HCT116 (cell line): ENCODE measurements at regions not wholly inside any gene's neighbourhood (a gene's known extent, or its start where the extent isn't known, plus 50 kb on each side); places are given as distances from the start of the nearest gene placed in this dataset.

Experiments
- ATAC-seq: fragments of 200-7000 bp; cut with Tn5 transposase; 2 replicates; pipeline ENCODE4 v1.9.1; 2020; ENCODE audit warnings: mild to moderate bottlenecking, moderate library complexity
- BruUV-seq: library from RNA; stranded (reverse); fragments of 400-500 nt; replicated peaks from 2 replicates; lab custom pipeline; 2021; lab: Mats Ljungman, UMichigan
- CTCF ChIA-PET: fragments of 300-600 bp; sonication (Branson Sonifier 250); formaldehyde crosslinking; loops from one replicate; lab custom pipeline; 2021; ENCODE audit warnings: antibody characterized with exemption; lab: Charles Lee
- POLR2A ChIA-PET: fragments of 300-600, 350-600 bp; sonication (Branson Sonifier 250); formaldehyde crosslinking; loops from one replicate; lab custom pipeline; 2021; ENCODE audit warnings: antibody characterized with exemption; lab: Charles Lee
- RAD21 ChIA-PET, 2 experiments: fragments of 300-600 bp; sonication (Branson Sonifier 250); formaldehyde crosslinking; loops; one replicate each; lab custom pipeline; 2023; ENCODE audit warnings: low total read pairs in 2 of 2; ENCODE audit not compliant: uncharacterized antibody in 2 of 2, unreplicated experiment in 2 of 2, low non-redundant PET in 1 of 2; lab: Charles Lee
- DNase-seq: peaks from one replicate; pipeline ENCODE4 v3.0.0-alpha.2; 2010; ENCODE audit warnings: low read depth, low spot score
- H2AFZ ChIP-seq: fragments of 200-600 bp; shearing (Covaris generic), sonication (generic); 2 replicates; pipeline ENCODE4 v1.6.1; 2017; ENCODE audit warnings: low read depth, mixed run types, mixed read lengths, antibody characterized with exemption, low read length; ENCODE audit not compliant: poor library complexity, severe bottlenecking
- H3K27ac ChIP-seq: 2 replicates; pipeline ENCODE4 v1.5.1; 2012; ENCODE audit warnings: low read depth, low read length
- H3K27me3 ChIP-seq: fragments of 200-600 bp; sonication (generic); 2 replicates; pipeline ENCODE4 v1.6.1; 2016; ENCODE audit warnings: mixed run types, low read length, mixed read lengths; ENCODE audit not compliant: insufficient read depth
- H3K36me3 ChIP-seq, 2 experiments: fragments of 200-500 bp in 1 of 2; fragments of 200-600 bp in 1 of 2; sonication (Bioruptor generic) in 1 of 2; sonication (generic) in 1 of 2; 2 replicates each; pipeline versions ENCODE4 v1.5.1 to v1.6.1; 2014 to 2016; ENCODE audit warnings: low read length in 2 of 2, inconsistent platforms in 1 of 2, mixed read lengths in 1 of 2, mixed run types in 1 of 2; ENCODE audit not compliant: insufficient read depth in 2 of 2, control insufficient read depth in 1 of 2
- H3K4me1 ChIP-seq, 2 experiments: fragments of 200-600 bp in 1 of 2; sonication (generic) in 1 of 2; 2 replicates each; pipeline versions ENCODE4 v1.5.1 to v1.6.1; 2012 to 2017; ENCODE audit warnings: low read length in 2 of 2, inconsistent platforms in 1 of 2, mild to moderate bottlenecking in 1 of 2, mixed read lengths in 1 of 2, mixed run types in 1 of 2, moderate library complexity in 1 of 2; ENCODE audit not compliant: insufficient read depth in 2 of 2, control insufficient read depth in 1 of 2
- H3K4me2 ChIP-seq: fragments of 200-600 bp; sonication (generic); 2 replicates; pipeline ENCODE4 v1.6.1; 2017; ENCODE audit warnings: mixed run types, low read length, mixed read lengths
- H3K4me3 ChIP-seq, 2 experiments: fragments of 200-600 bp in 1 of 2; sonication (generic) in 1 of 2; replicated peaks in 1 of 2; 2 replicates each; pipeline ENCODE4 v1.5.1; 2011 to 2016; ENCODE audit warnings: low read length in 2 of 2, control low read depth in 1 of 2, low read depth in 1 of 2, mild to moderate bottlenecking in 1 of 2, mixed read lengths in 1 of 2, mixed run types in 1 of 2
- H3K79me2 ChIP-seq: fragments of 200-600 bp; sonication (generic); 2 replicates; pipeline ENCODE4 v1.6.1; 2017; ENCODE audit warnings: mild to moderate bottlenecking, mixed run types, low read length, moderate library complexity, mixed read lengths; ENCODE audit not compliant: insufficient read depth
- H3K9ac ChIP-seq: fragments of 200-600 bp; sonication (generic); 2 replicates; pipeline ENCODE4 v1.6.1; 2016; ENCODE audit warnings: low read length, mixed read lengths
- H3K9me2 ChIP-seq: fragments of 200-600 bp; sonication (generic), shearing (Covaris generic); 2 replicates; pipeline ENCODE4 v1.6.1; 2017; ENCODE audit warnings: mixed run types, mild to moderate bottlenecking, moderate library complexity; ENCODE audit not compliant: insufficient read depth
- H3K9me3 ChIP-seq, 2 experiments: fragments of 200-500 bp in 1 of 2; fragments of 200-600 bp in 1 of 2; sonication (Bioruptor generic) in 1 of 2; sonication (generic) in 1 of 2; 2 replicates each; pipeline ENCODE4 v1.6.1; 2014 to 2017; ENCODE audit warnings: low read length in 2 of 2, mixed read lengths in 2 of 2, inconsistent platforms in 1 of 2, low read depth in 1 of 2, mild to moderate bottlenecking in 1 of 2, mixed run types in 1 of 2, moderate library complexity in 1 of 2; ENCODE audit not compliant: control insufficient read depth in 1 of 2, insufficient read depth in 1 of 2
- H4K20me1 ChIP-seq: fragments of 200-600 bp; sonication (generic), shearing (Covaris generic); 2 replicates; pipeline ENCODE4 v1.6.1; 2017; ENCODE audit warnings: mixed run types, mild to moderate bottlenecking, moderate library complexity; ENCODE audit not compliant: insufficient read depth
- CEBPB ChIP-seq: IDR thresholded peaks from 2 replicates; pipeline ENCODE4 v1.6.1; 2012; ENCODE audit warnings: low read depth
- EGR1 ChIP-seq: IDR thresholded peaks from 2 replicates; pipeline ENCODE4 v1.6.1; 2012; ENCODE audit warnings: low read depth
- ELF1 ChIP-seq: IDR thresholded peaks from 2 replicates; pipeline ENCODE4 v1.6.1; 2012; ENCODE audit warnings: low read depth, borderline replicate concordance
- EZH2phosphoT487 ChIP-seq: fragments of 200-600 bp; IDR thresholded peaks from 2 replicates; pipeline ENCODE4 v1.6.1; 2018; ENCODE audit warnings: antibody characterized with exemption, borderline replicate concordance
- FOSL1 ChIP-seq: IDR thresholded peaks from 2 replicates; pipeline ENCODE4 v1.6.1; 2012; ENCODE audit warnings: low read depth
- JUND ChIP-seq: IDR thresholded peaks from 2 replicates; pipeline ENCODE4 v1.6.1; 2012
- MAX ChIP-seq: IDR thresholded peaks from 2 replicates; pipeline ENCODE4 v1.6.1; 2012
- POLR2AphosphoS5 ChIP-seq: IDR thresholded peaks from 2 replicates; pipeline ENCODE4 v1.6.1; 2011; ENCODE audit warnings: mild to moderate bottlenecking, low read depth, low read length, moderate library complexity
- SIN3A ChIP-seq: IDR thresholded peaks from 2 replicates; pipeline ENCODE4 v1.6.1; 2012; ENCODE audit warnings: low read depth
- SP1 ChIP-seq: IDR thresholded peaks from 2 replicates; pipeline ENCODE4 v1.6.1; 2012; ENCODE audit warnings: low read depth
- SRF ChIP-seq: IDR thresholded peaks from 2 replicates; pipeline ENCODE4 v1.6.1; 2012; ENCODE audit warnings: low read depth
- YY1 ChIP-seq: IDR thresholded peaks from 2 replicates; pipeline ENCODE4 v1.6.1; 2011; ENCODE audit warnings: low read length, low read depth, moderate library complexity, mild to moderate bottlenecking; ENCODE audit not compliant: insufficient replicate concordance; ENCODE audit errors: extremely low read depth
- ZFX ChIP-seq: fragments of 450-650 bp; IDR thresholded peaks from 2 replicates; pipeline ENCODE4 v1.6.1; 2017
- intact Hi-C: fragments of 100-400 bp; cut with micrococcal nuclease; formaldehyde crosslinking; loops from 2 replicates; pipeline ENCODE4 v1.10.0; 2022
- TF ChIP-seq, protein P1 (sequence below): IDR thresholded peaks from 2 replicates; pipeline ENCODE4 v1.6.1; 2011; ENCODE audit warnings: mild to moderate bottlenecking, low read length, moderate library complexity; ENCODE audit not compliant: insufficient replicate concordance; ENCODE audit errors: extremely low read depth
- TF ChIP-seq, protein P2 (sequence below): IDR thresholded peaks from 2 replicates; pipeline ENCODE4 v1.6.1; 2012

- POLR2A ChIA-PET, result no interaction called here
- no peaks in the 10 kb centered on the region for H3K79me2 ChIP-seq
These were observed 489.2 kb upstream of the CNTN4 start for GRCh38 chr3:1609416-1609815.

GRCh38 chr3:1611824-1612223 is 486.8 kb upstream of the CNTN4 start:
- CTCF ChIA-PET, result no interaction called here
- TF ChIP-seq, protein P1, sequence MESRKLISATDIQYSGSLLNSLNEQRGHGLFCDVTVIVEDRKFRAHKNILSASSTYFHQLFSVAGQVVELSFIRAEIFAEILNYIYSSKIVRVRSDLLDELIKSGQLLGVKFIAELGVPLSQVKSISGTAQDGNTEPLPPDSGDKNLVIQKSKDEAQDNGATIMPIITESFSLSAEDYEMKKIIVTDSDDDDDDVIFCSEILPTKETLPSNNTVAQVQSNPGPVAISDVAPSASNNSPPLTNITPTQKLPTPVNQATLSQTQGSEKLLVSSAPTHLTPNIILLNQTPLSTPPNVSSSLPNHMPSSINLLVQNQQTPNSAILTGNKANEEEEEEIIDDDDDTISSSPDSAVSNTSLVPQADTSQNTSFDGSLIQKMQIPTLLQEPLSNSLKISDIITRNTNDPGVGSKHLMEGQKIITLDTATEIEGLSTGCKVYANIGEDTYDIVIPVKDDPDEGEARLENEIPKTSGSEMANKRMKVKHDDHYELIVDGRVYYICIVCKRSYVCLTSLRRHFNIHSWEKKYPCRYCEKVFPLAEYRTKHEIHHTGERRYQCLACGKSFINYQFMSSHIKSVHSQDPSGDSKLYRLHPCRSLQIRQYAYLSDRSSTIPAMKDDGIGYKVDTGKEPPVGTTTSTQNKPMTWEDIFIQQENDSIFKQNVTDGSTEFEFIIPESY, result no peak
- TF ChIP-seq ELF1 (no peak), ZFX (no peak), SRF (no peak), CEBPB (no peak), FOSL1 (no peak), EGR1 (no peak), POLR2AphosphoS5 (no peak), SIN3A (no peak), MAX (no peak), JUND (no peak), SP1 (no peak)
- TF ChIP-seq, protein P2, sequence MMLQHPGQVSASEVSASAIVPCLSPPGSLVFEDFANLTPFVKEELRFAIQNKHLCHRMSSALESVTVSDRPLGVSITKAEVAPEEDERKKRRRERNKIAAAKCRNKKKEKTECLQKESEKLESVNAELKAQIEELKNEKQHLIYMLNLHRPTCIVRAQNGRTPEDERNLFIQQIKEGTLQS, result no peak

More at GRCh38 chr3:1609416-1609815, 489.2 kb upstream of the CNTN4 start:
- Histone ChIP-seq H3K27ac (no peak overlapping the region), H4K20me1 (no peaks in the 10 kb centered on the region), H3K9ac (no peak overlapping the region), H3K27me3 (no peaks in the 10 kb centered on the region), H2AFZ (no peak overlapping the region), H3K4me2 (no peak overlapping the region), H3K9me3 (peaks cover 19 to 21% of the 10 kb centered on the region in 2 experiments; a peak in 2 of 4 replicates), H3K4me1 (no peaks in the 10 kb centered on the region), H3K4me3 (no peak overlapping the region), H3K9me2 (no peaks in the 10 kb centered on the region), H3K36me3 (no peaks in the 10 kb centered on the region)
- no peak for TF ChIP-seq JUND
- TF ChIP-seq EZH2phosphoT487, result no peak
- TF ChIP-seq CEBPB, result no peak
- TF ChIP-seq YY1, result no peak
- TF ChIP-seq POLR2AphosphoS5, result no peak
- TF ChIP-seq, protein P2, result no peak
- TF ChIP-seq, protein P1, result no peak
- ATAC-seq (no peak), DNase-seq (no peak)
- intact Hi-C loops, result no loop called here
- BruUV-seq, result no TSS peak
- ChIA-PET CTCF (no interaction called here), RAD21 (no interaction called here)

More at GRCh38 chr3:1611824-1612223, 486.8 kb upstream of the CNTN4 start:
- Histone ChIP-seq H3K9me3 (peaks cover 15 to 23% of the 10 kb centered on the region in 2 experiments; a peak in 2 of 4 replicates), H3K9me2 (no peaks in the 10 kb centered on the region), H3K4me1 (no peaks in the 10 kb centered on the region), H3K4me3 (no peak overlapping the region), H3K9ac (no peak overlapping the region), H3K79me2 (no peaks in the 10 kb centered on the region), H3K36me3 (no peaks in the 10 kb centered on the region), H3K27me3 (no peaks in the 10 kb centered on the region), H2AFZ (no peak overlapping the region), H3K27ac (no peak overlapping the region), H3K4me2 (no peak overlapping the region), H4K20me1 (no peaks in the 10 kb centered on the region)
- RAD21 ChIA-PET, result no interaction called here
- intact Hi-C loops, result no loop called here
- POLR2A ChIA-PET, result no interaction called here
- DNase-seq (no peak), ATAC-seq (no peak)
- no TSS peak for BruUV-seq
